B cell (primary cell): ENCODE measurements at regions not wholly inside any gene's neighbourhood (a gene's known extent, or its start where the extent isn't known, plus 50 kb on each side); places are given as distances from the start of the nearest gene placed in this dataset.

Source experiments
- ATAC-seq: fragments of 200-7000 bp; cut with Tn5 transposase; one replicate; pipeline ENCODE4 v1.10.0; 2021; ENCODE audit warnings: low read depth, mild to moderate bottlenecking, moderate number of reproducible peaks, moderate library complexity
- CTCF ChIA-PET: fragments of 350-600 bp; sonication (Branson Sonifier 250); formaldehyde crosslinking; loops from one replicate; lab custom pipeline; 2021; ENCODE audit warnings: antibody characterized with exemption, inconsistent platforms; lab: Charles Lee
- POLR2A ChIA-PET: fragments of 350-600 bp; sonication (Branson Sonifier 250); formaldehyde crosslinking; loops from one replicate; lab custom pipeline; 2021; ENCODE audit warnings: antibody characterized with exemption; lab: Charles Lee
- DNase-seq: peaks from one replicate; pipeline ENCODE4 v3.0.0; 2013
- H2AFZ ChIP-seq: 2 replicates; pipeline ENCODE4 v1.6.1; 2012; ENCODE audit warnings: mild to moderate bottlenecking, low read depth, low read length; ENCODE audit not compliant: insufficient read depth, poor library complexity, severe bottlenecking
- H3K27ac ChIP-seq, 2 donors: 1 replicate in 1 of 2; 2 replicates in 1 of 2; pipeline ENCODE4 v1.5.1; 2012 to 2013; ENCODE audit warnings: low read length in 2 of 2, mild to moderate bottlenecking in 2 of 2, moderate library complexity in 1 of 2
- H3K27me3 ChIP-seq, 4 experiments: fragments of 200-600 bp in 1 of 4; sonication (generic) in 1 of 4; replicated peaks in 1 of 4; 1 replicate in 2 of 4; 2 replicates in 2 of 4; pipeline versions ENCODE4 v1.6.1 to v1.7.0; 2013 to 2016; ENCODE audit warnings: low read length in 3 of 4, mild to moderate bottlenecking in 2 of 4, mixed read lengths in 1 of 4, moderate library complexity in 1 of 4; ENCODE audit not compliant: insufficient read depth in 4 of 4, control insufficient read depth in 3 of 4; ENCODE audit errors: control extremely low read depth in 1 of 4
- H3K36me3 ChIP-seq, 2 experiments: replicated peaks in 1 of 2; 1 replicate in 1 of 2; 2 replicates in 1 of 2; pipeline versions ENCODE4 v1.6.1 to v1.7.1; 2013; ENCODE audit warnings: low read length in 1 of 2; ENCODE audit not compliant: insufficient read depth in 2 of 2, control insufficient read depth in 1 of 2; ENCODE audit errors: control extremely low read depth in 1 of 2, extremely low read depth in 1 of 2
- H3K4me1 ChIP-seq, 2 donors: fragments of 200-600 bp in 1 of 2; sonication (generic) in 1 of 2; 1 replicate in 1 of 2; 2 replicates in 1 of 2; pipeline versions ENCODE4 v1.5.1 to v1.6.1; 2013 to 2017; ENCODE audit warnings: low read length in 2 of 2; ENCODE audit not compliant: control insufficient read depth in 2 of 2, insufficient read depth in 2 of 2
- H3K4me2 ChIP-seq: replicated peaks from 2 replicates; pipeline ENCODE3; 2012; ENCODE audit warnings: mild to moderate bottlenecking, low read depth, low read length; ENCODE audit not compliant: poor library complexity, severe bottlenecking
- H3K4me3 ChIP-seq, 5 experiments: fragments of 200-600 bp in 1 of 5; sonication (generic) in 1 of 5; 1 replicate in 3 of 5; 2 replicates in 2 of 5; pipeline versions ENCODE4 v1.5.1 to v1.7.0; 2011 to 2016; ENCODE audit warnings: low read length in 4 of 5, mild to moderate bottlenecking in 4 of 5, low read depth in 2 of 5, control low read depth in 1 of 5, moderate library complexity in 1 of 5; ENCODE audit not compliant: insufficient read depth in 1 of 5; ENCODE audit errors: control extremely low read depth in 1 of 5, extremely low read depth in 1 of 5
- H3K79me2 ChIP-seq: fragments of 200-600 bp; sonication (generic); one replicate; pipeline ENCODE4 v1.6.0; 2016; ENCODE audit warnings: low read length; ENCODE audit not compliant: control insufficient read depth, insufficient read depth
- H3K9ac ChIP-seq: fragments of 200-600 bp; sonication (generic); 2 replicates; pipeline ENCODE4 v1.6.1; 2017; ENCODE audit warnings: mild to moderate bottlenecking, low read length, moderate library complexity
- H3K9me3 ChIP-seq, 3 donors: one replicate each; pipeline versions ENCODE4 v1.6.1 to v1.7.1; 2013; ENCODE audit warnings: low read length in 2 of 3; ENCODE audit not compliant: control insufficient read depth in 2 of 3, insufficient read depth in 1 of 3; ENCODE audit errors: control extremely low read depth in 1 of 3
- H4K20me1 ChIP-seq: 2 replicates; pipeline ENCODE4 v1.6.0; 2012; ENCODE audit warnings: mild to moderate bottlenecking, low read length; ENCODE audit not compliant: insufficient read depth, control insufficient read depth, poor library complexity, severe bottlenecking
- H3K27ac Mint-ChIP-seq: one replicate; pipeline ENCODE4 v1.8.0; 2021; ENCODE audit warnings: mixed read lengths
- H3K27me3 Mint-ChIP-seq: one replicate; pipeline ENCODE4 v1.8.0; 2021; ENCODE audit warnings: mixed read lengths
- H3K4me1 Mint-ChIP-seq: one replicate; pipeline ENCODE4 v1.8.0; 2021; ENCODE audit warnings: mixed read lengths
- H3K4me3 Mint-ChIP-seq: one replicate; pipeline ENCODE4 v1.8.0; 2021; ENCODE audit warnings: mixed read lengths
- H3K9me3 Mint-ChIP-seq: one replicate; pipeline ENCODE4 v1.8.0; 2022; ENCODE audit warnings: mixed read lengths; ENCODE audit not compliant: insufficient read depth
- EZH2 ChIP-seq: IDR thresholded peaks from 2 replicates; pipeline ENCODE4 v1.6.1; 2012; ENCODE audit warnings: borderline replicate concordance, low read depth, mild to moderate bottlenecking, moderate library complexity, low read length; ENCODE audit not compliant: insufficient read depth, poor library complexity, severe bottlenecking
- WGBS: methylation state at CpG from one replicate; pipeline ENCODE4 v1.1.5; 2013; ENCODE audit warnings: missing lambda C conversion rate; ENCODE audit not compliant: insufficient coverage; 5-methylcytosine and 5-hydroxymethylcytosine counted together
- intact Hi-C: fragments of 100-400 bp; cut with micrococcal nuclease; formaldehyde crosslinking; loops from one replicate; pipeline ENCODE4 v1.10.0; 2022
- TF ChIP-seq, protein P1 (sequence below): fragments of 200-600 bp; IDR thresholded peaks from one replicate; pipeline ENCODE4 v1.8.0; 2022; ENCODE audit warnings: antibody characterized with exemption, mild to moderate bottlenecking

DNA sequence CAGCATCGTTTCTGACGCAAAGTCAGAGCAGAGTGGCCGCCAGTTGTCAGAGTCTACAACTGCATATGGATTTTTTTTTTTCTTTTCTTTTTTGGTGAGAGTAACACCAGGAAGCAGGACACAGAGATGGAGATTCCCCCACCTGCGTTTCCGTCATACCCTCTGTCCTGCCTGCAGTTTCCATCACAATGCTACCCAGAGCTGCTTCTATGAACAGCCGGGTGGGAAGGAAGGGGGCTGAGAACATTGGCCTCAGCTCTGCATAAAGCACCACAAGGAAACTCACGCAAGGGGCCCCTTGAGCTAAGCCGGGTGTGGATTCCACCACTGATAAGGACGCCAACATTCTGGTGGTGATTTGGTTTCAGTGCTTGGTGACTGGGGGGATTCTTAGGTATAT is 183.5 kb upstream of the AFDN start:
- peaks cover 12% of the 10 kb centered on the region for H3K4me1 Mint-ChIP-seq
- H3K4me3 ChIP-seq: no peak overlapping the region
- no peak overlapping the region for H3K27ac ChIP-seq
- H3K9ac ChIP-seq: no peak overlapping the region
- H3K4me1 ChIP-seq: no peaks in the 10 kb centered on the region
- H3K27me3 Mint-ChIP-seq: peaks cover 20% of the 10 kb centered on the region
- no peaks in the 10 kb centered on the region for H3K36me3 ChIP-seq
- H3K79me2 ChIP-seq: no peaks in the 10 kb centered on the region
- H2AFZ ChIP-seq: no peak overlapping the region
- H3K4me2 ChIP-seq: no peak overlapping the region
- H3K27ac Mint-ChIP-seq: no peak overlapping the region
- ATAC-seq (no peak), DNase-seq (no peak)
- H3K9me3 Mint-ChIP-seq: peaks cover 3% of the 10 kb centered on the region
- ChIA-PET CTCF (no interaction called here), POLR2A (no interaction called here)
- H4K20me1 ChIP-seq: no peaks in the 10 kb centered on the region
- WGBS: 90% methylated on average over 3 of the region's 9 CpGs
- TF ChIP-seq EZH2: no peak
- TF ChIP-seq, protein P1, sequence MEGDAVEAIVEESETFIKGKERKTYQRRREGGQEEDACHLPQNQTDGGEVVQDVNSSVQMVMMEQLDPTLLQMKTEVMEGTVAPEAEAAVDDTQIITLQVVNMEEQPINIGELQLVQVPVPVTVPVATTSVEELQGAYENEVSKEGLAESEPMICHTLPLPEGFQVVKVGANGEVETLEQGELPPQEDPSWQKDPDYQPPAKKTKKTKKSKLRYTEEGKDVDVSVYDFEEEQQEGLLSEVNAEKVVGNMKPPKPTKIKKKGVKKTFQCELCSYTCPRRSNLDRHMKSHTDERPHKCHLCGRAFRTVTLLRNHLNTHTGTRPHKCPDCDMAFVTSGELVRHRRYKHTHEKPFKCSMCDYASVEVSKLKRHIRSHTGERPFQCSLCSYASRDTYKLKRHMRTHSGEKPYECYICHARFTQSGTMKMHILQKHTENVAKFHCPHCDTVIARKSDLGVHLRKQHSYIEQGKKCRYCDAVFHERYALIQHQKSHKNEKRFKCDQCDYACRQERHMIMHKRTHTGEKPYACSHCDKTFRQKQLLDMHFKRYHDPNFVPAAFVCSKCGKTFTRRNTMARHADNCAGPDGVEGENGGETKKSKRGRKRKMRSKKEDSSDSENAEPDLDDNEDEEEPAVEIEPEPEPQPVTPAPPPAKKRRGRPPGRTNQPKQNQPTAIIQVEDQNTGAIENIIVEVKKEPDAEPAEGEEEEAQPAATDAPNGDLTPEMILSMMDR: no peak
- H3K4me3 Mint-ChIP-seq: no peak overlapping the region
- intact Hi-C loops: no loop called here
- H3K9me3 ChIP-seq: no peaks in the 10 kb centered on the region
- H3K27me3 ChIP-seq: peaks cover 0 to 4% (median 0%) of the 10 kb centered on the region in 4 experiments

DNA sequence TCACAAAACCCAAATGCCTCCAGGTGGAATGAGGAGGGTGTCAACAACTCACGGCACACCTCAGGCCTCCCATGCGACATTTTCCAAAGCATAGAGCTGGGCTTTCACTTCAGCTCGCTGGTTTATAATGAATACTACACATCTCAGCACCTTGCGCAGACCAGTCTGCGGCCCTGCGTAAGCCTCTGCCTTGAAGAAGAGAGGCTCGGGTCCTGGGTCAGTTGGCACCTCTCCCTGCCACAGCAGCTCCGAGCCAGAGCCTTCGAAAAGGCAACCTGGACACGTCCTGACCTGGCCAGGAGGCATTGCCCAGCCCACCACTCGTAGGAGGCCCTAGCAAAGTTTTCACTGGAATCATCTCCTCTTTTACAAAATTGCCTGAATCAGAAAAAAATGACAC is 183.0 kb upstream of the AFDN start:
- H3K4me3 Mint-ChIP-seq: no peak overlapping the region
- no peak overlapping the region for H3K27ac Mint-ChIP-seq
- Histone ChIP-seq H3K36me3 (no peaks in the 10 kb centered on the region), H3K27ac (no peak overlapping the region), H4K20me1 (no peaks in the 10 kb centered on the region), H3K9ac (no peak overlapping the region), H2AFZ (no peak overlapping the region), H3K4me1 (no peaks in the 10 kb centered on the region), H3K4me3 (no peak overlapping the region), H3K27me3 (peaks cover 0 to 4% (median 0%) of the 10 kb centered on the region in 4 experiments), H3K4me2 (no peak overlapping the region), H3K9me3 (no peaks in the 10 kb centered on the region), H3K79me2 (no peaks in the 10 kb centered on the region)
- DNase-seq (no peak), ATAC-seq (no peak)
- intact Hi-C loops: no loop called here
- TF ChIP-seq, protein P1: no peak
- TF ChIP-seq EZH2: no peak
- CTCF ChIA-PET: no interaction called here
- H3K27me3 Mint-ChIP-seq: peaks cover 20% of the 10 kb centered on the region
- H3K4me1 Mint-ChIP-seq: peaks cover 12% of the 10 kb centered on the region
- 95% methylated on average over 10 of the region's 11 CpGs for WGBS
- H3K9me3 Mint-ChIP-seq: peaks cover 3% of the 10 kb centered on the region
- POLR2A ChIA-PET: no interaction called here
